Naive thymus-derived CD4-positive, alpha-beta T cell (primary cell): ENCODE measurements at regions not wholly inside any gene's neighbourhood (a gene's known extent, or its start where the extent isn't known, plus 50 kb on each side); places are given as distances from the start of the nearest gene placed in this dataset.

Experiments
- ATAC-seq: fragments of 150-1000 bp; cut with Tn5 transposase; 2 replicates; pipeline ENCODE4 v1.10.0; 2021; ENCODE audit warnings: mild to moderate bottlenecking, moderate library complexity
- CTCF ChIA-PET: fragments of 350-600 bp; sonication (Branson Sonifier 250); formaldehyde crosslinking; loops from one replicate; lab custom pipeline; 2021; ENCODE audit warnings: antibody characterized with exemption; lab: Charles Lee
- POLR2A ChIA-PET: fragments of 350-600 bp; sonication (Branson Sonifier 250); formaldehyde crosslinking; loops from one replicate; lab custom pipeline; 2021; ENCODE audit warnings: antibody characterized with exemption, inconsistent platforms; lab: Charles Lee
- DNase-seq, 9 donors: peaks; one replicate each; pipeline versions ENCODE4 v3.0.0 to v3.0.0-alpha.2; 2020 to 2022; ENCODE audit warnings: mixed read lengths in 1 of 9
- H3K27ac ChIP-seq: one replicate; pipeline ENCODE4 v1.7.0; 2013; ENCODE audit warnings: mild to moderate bottlenecking, low read depth, low read length, moderate library complexity
- H3K27me3 ChIP-seq, 2 donors: one replicate each; pipeline ENCODE4 v1.7.0; 2013; ENCODE audit warnings: low read length in 2 of 2, mild to moderate bottlenecking in 2 of 2, moderate library complexity in 2 of 2; ENCODE audit not compliant: control insufficient read depth in 2 of 2, insufficient read depth in 2 of 2
- H3K36me3 ChIP-seq, 3 experiments: 1 replicate in 2 of 3; 2 replicates in 1 of 3; pipeline ENCODE4 v1.7.0; 2013; ENCODE audit warnings: low read length in 3 of 3, mild to moderate bottlenecking in 3 of 3, moderate library complexity in 1 of 3; ENCODE audit not compliant: insufficient read depth in 3 of 3, control insufficient read depth in 2 of 3
- H3K4me1 ChIP-seq, 2 donors: one replicate each; pipeline ENCODE4 v1.7.0; 2013; ENCODE audit warnings: low read length in 2 of 2, mild to moderate bottlenecking in 2 of 2, moderate library complexity in 1 of 2; ENCODE audit not compliant: control insufficient read depth in 2 of 2, insufficient read depth in 2 of 2
- H3K4me3 ChIP-seq: 2 replicates; pipeline ENCODE4 v1.7.0; 2013; ENCODE audit warnings: mild to moderate bottlenecking, low read length
- H3K9me3 ChIP-seq, 3 experiments: 1 replicate in 2 of 3; 2 replicates in 1 of 3; pipeline ENCODE4 v1.7.0; 2013; ENCODE audit warnings: low read length in 3 of 3; ENCODE audit not compliant: control insufficient read depth in 2 of 3
- H3K27ac Mint-ChIP-seq, 9 donors: one replicate each; pipeline ENCODE4 v1.8.0; 2020 to 2022; ENCODE audit warnings: mixed read lengths in 9 of 9, mild to moderate bottlenecking in 8 of 9, moderate library complexity in 5 of 9, inconsistent platforms in 2 of 9
- H3K27me3 Mint-ChIP-seq, 5 donors: one replicate each; pipeline ENCODE4 v1.8.0; 2021 to 2022; ENCODE audit warnings: mixed read lengths in 5 of 5, mild to moderate bottlenecking in 1 of 5
- H3K36me3 Mint-ChIP-seq, 5 donors: one replicate each; pipeline ENCODE4 v1.8.0; 2020 to 2022; ENCODE audit warnings: mixed read lengths in 5 of 5, mild to moderate bottlenecking in 3 of 5, inconsistent platforms in 1 of 5
- H3K4me1 Mint-ChIP-seq, 7 donors: one replicate each; pipeline ENCODE4 v1.8.0; 2020 to 2022; ENCODE audit warnings: mixed read lengths in 7 of 7, mild to moderate bottlenecking in 3 of 7, inconsistent platforms in 1 of 7
- H3K4me3 Mint-ChIP-seq, 10 donors: one replicate each; pipeline ENCODE4 v1.8.0; 2020 to 2022; ENCODE audit warnings: mild to moderate bottlenecking in 10 of 10, mixed read lengths in 10 of 10, moderate library complexity in 6 of 10, inconsistent platforms in 2 of 10
- H3K9me3 Mint-ChIP-seq, 11 donors: one replicate each; pipeline ENCODE4 v1.8.0; 2020 to 2022; ENCODE audit warnings: mixed read lengths in 11 of 11, mild to moderate bottlenecking in 4 of 11, inconsistent platforms in 1 of 11, moderate library complexity in 1 of 11
- intact Hi-C, 2 donors: fragments of 100-400 bp; cut with micrococcal nuclease; formaldehyde crosslinking; loops; one replicate each; pipeline ENCODE4 v1.15.1; 2023

DNA sequence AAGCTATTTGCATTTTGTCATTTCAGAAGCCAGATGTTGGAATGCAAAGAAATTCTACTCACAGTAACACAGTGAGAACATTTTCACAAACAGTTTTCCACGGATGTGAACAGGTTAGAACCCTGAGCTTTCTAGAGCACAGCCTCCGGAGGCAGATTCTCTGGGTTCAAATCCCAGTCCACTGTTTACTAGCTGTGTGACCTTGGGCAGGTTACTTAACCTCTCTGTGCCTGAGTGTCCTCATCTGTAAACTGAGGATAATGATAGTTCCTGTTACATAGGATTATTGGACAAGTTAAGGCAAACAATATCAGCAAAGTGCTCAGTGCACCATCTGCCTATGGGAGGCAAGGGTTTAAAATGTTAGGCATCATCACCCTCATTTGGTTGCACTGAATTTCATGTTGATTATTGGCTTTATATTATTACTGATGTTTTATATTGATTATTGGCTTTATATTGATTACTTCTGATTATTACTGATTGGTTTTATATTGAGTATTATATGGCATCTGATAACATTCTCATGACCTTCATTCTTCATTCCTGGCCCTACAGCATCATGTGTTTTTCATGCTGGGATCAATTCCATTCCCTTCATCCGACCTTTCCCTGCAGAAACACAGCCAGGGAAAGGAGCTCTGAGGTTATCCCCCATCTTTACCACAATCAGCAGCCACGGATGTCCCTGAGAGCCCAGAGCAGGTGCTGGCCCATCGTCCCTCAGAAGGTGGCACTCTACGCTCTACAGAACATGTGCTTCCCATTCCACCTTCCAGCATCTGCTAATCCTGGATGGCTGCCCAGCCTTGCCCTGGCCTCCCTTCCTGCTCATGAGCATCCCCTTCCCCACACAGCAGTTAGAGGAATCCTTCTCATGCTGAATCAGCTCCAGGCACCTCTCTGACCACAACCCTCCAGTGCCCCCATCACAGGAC lies 283.1 kb downstream of the PREX1 start:
- DNase-seq (no peak), ATAC-seq (no peak)
- H3K27me3 Mint-ChIP-seq: peaks cover 5 to 47% (median 33%) of the 10 kb centered on the region in 5 donors
- Histone ChIP-seq H3K4me1 (no peaks in the 10 kb centered on the region), H3K9me3 (no peaks in the 10 kb centered on the region), H3K27me3 (no peaks in the 10 kb centered on the region), H3K4me3 (no peak overlapping the region), H3K27ac (no peak overlapping the region), H3K36me3 (no peaks in the 10 kb centered on the region)
- H3K4me3 Mint-ChIP-seq: no peak overlapping the region
- ChIA-PET CTCF (no interaction called here), POLR2A (no interaction called here)
- no peaks in the 10 kb centered on the region for H3K4me1 Mint-ChIP-seq
- peaks cover 0 to 4% (median 0%) of the 10 kb centered on the region in 5 donors for H3K36me3 Mint-ChIP-seq
- H3K9me3 Mint-ChIP-seq: peaks cover 0 to 8% (median 2%) of the 10 kb centered on the region in 11 donors
- intact Hi-C loops: no loop called here
- no peak overlapping the region for H3K27ac Mint-ChIP-seq

- Mint-ChIP-seq H3K9me3 (peaks cover 0 to 8% (median 2%) of the 10 kb centered on the region in 11 donors), H3K27ac (no peak overlapping the region), H3K4me3 (no peak overlapping the region), H3K27me3 (peaks cover 10 to 42% (median 33%) of the 10 kb centered on the region in 5 donors), H3K4me1 (no peaks in the 10 kb centered on the region), H3K36me3 (peaks cover 0 to 4% (median 0%) of the 10 kb centered on the region in 5 donors)
- no peak for DNase-seq
- H3K27me3 ChIP-seq: no peaks in the 10 kb centered on the region
- no peak overlapping the region for H3K4me3 ChIP-seq
- no peak for ATAC-seq
- no peaks in the 10 kb centered on the region for H3K4me1 ChIP-seq
- no peaks in the 10 kb centered on the region for H3K36me3 ChIP-seq
- no peak overlapping the region for H3K27ac ChIP-seq
- intact Hi-C loops: no loop called here
- ChIA-PET POLR2A (no interaction called here), CTCF (no interaction called here)
- H3K9me3 ChIP-seq: no peaks in the 10 kb centered on the region
Observed at GRCh38 chr20:48541581-48542071, 286.2 kb downstream of the PREX1 start.

DNA sequence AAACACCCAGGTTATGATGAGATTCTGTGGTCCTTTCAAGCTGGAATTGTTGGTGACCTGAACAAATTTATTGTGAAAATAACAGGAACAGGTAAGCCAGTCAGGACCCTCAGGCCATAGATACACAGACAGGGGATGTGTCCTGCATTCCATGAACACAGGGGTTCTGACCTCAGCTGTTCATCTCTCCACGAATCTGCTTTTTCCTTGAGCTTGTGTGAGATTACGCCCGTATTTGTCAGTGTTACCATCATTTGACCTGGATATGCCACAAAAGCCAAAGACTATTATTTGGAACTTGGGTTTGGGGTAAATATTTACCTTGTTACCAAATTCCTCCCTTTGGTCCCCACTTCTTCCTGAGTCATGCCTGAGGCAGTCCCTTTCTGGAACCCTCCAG lies 288.9 kb downstream of the PREX1 start:
- CTCF ChIA-PET: no interaction called here

DNA sequence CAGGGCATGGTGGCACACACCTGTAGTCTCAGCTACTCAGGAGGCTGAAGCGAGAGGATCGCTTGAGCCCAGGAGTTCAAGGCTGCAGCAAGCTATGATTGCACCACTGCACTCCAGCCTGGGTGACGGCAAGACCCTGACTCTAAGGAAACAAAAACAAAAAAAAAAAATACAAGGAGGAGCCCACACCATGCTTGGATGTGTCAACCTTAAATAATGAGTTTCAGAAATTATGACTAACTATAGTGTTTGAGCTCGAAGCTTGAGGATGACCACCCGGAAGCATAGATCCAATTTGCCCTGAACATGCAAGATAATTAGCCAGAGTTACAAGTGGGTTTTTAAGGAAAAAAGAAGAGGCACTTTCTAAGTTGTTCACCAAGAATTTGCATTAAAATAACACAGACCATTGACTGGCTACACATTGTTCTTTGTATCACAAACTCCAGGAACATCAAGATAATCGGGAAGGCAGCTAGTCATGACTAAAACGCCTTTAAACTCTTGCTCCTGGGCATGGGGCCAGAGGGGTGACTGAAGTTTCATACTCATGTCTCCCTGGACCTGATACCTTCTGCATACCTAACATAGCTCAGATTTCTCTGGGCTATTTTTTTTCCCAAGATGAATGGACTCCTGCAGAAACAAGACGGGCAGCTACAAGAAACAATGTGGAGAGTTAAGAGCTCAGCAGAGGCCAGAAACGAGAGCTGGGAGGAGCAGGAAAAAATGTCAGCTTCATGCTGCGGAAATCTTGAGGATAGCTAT lies 289.6 kb downstream of the PREX1 start:
- CTCF ChIA-PET: no interaction called here
- H3K4me3 Mint-ChIP-seq: no peak overlapping the region

More for the DNA sequence above, 288.9 kb downstream of the PREX1 start:
- Mint-ChIP-seq H3K4me1 (no peaks in the 10 kb centered on the region), H3K36me3 (peaks cover 0 to 4% (median 0%) of the 10 kb centered on the region in 5 donors), H3K4me3 (no peak overlapping the region), H3K27ac (no peak overlapping the region), H3K27me3 (peaks cover 12 to 27% (median 15%) of the 10 kb centered on the region in 5 donors), H3K9me3 (peaks cover 0 to 8% (median 2%) of the 10 kb centered on the region in 11 donors)
- POLR2A ChIA-PET: no interaction called here
- Histone ChIP-seq H3K27me3 (no peaks in the 10 kb centered on the region), H3K9me3 (no peaks in the 10 kb centered on the region), H3K4me3 (no peak overlapping the region), H3K36me3 (no peaks in the 10 kb centered on the region), H3K4me1 (no peaks in the 10 kb centered on the region), H3K27ac (no peak overlapping the region)
- DNase-seq (no peak), ATAC-seq (no peak)
- intact Hi-C loops: no loop called here

DNA sequence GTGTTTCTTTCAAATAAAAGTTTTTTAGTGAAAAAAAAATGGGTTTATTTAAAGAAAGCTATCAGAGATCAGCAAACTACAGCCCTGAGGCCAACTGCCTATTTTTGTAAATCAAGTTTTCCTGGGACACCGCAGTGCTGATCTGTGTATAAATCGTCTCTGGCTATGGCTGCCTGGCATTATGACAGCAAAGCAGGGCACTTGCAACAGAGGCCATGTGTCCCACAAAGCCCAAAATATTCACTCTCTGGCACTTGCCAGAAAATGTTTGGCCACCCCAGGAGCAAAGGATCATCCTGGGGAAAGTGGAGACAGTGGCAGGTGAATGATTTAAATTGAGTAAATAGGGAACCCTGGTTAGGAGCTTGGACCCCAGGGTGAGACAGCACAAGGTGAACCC lies 291.6 kb downstream of the PREX1 start:
- no peak overlapping the region for H3K4me3 ChIP-seq
- Mint-ChIP-seq H3K36me3 (no peaks in the 10 kb centered on the region), H3K27ac (no peak overlapping the region), H3K4me3 (no peak overlapping the region), H3K9me3 (peaks cover 0 to 3% (median 0%) of the 10 kb centered on the region in 11 donors), H3K4me1 (no peaks in the 10 kb centered on the region), H3K27me3 (peaks cover 0 to 11% (median 7%) of the 10 kb centered on the region in 5 donors)
- H3K9me3 ChIP-seq: no peaks in the 10 kb centered on the region
- H3K36me3 ChIP-seq: no peaks in the 10 kb centered on the region
- no peak overlapping the region for H3K27ac ChIP-seq
- CTCF ChIA-PET: no interaction called here
- no peaks in the 10 kb centered on the region for H3K27me3 ChIP-seq
- POLR2A ChIA-PET: no interaction called here
- DNase-seq (no peak), ATAC-seq (no peak)
- H3K4me1 ChIP-seq: no peaks in the 10 kb centered on the region
- intact Hi-C loops: no loop called here

More for the DNA sequence above, 289.6 kb downstream of the PREX1 start:
- H3K27ac ChIP-seq: no peak overlapping the region
- Mint-ChIP-seq H3K4me1 (no peaks in the 10 kb centered on the region), H3K27ac (no peak overlapping the region), H3K9me3 (peaks cover 0 to 8% (median 2%) of the 10 kb centered on the region in 11 donors), H3K27me3 (peaks cover 11 to 22% (median 14%) of the 10 kb centered on the region in 5 donors), H3K36me3 (peaks cover 0 to 4% (median 0%) of the 10 kb centered on the region in 5 donors)
- no peaks in the 10 kb centered on the region for H3K4me1 ChIP-seq
- H3K36me3 ChIP-seq: no peaks in the 10 kb centered on the region
- POLR2A ChIA-PET: no interaction called here
- no peaks in the 10 kb centered on the region for H3K27me3 ChIP-seq
- no peaks in the 10 kb centered on the region for H3K9me3 ChIP-seq
- ATAC-seq (no peak), DNase-seq (no peak)
- H3K4me3 ChIP-seq: no peak overlapping the region
- intact Hi-C loops: no loop called here

GRCh38 chr20:48535556-48535955 lies 292.2 kb downstream of the PREX1 start:
- no peaks in the 10 kb centered on the region for H3K36me3 Mint-ChIP-seq
- Histone ChIP-seq H3K4me1 (no peaks in the 10 kb centered on the region), H3K27ac (no peak overlapping the region), H3K4me3 (no peak overlapping the region), H3K27me3 (no peaks in the 10 kb centered on the region), H3K9me3 (no peaks in the 10 kb centered on the region), H3K36me3 (no peaks in the 10 kb centered on the region)
- H3K27ac Mint-ChIP-seq: no peak overlapping the region
- POLR2A ChIA-PET: no interaction called here
- DNase-seq: no peak
- CTCF ChIA-PET: no interaction called here
- intact Hi-C loops: no loop called here
- peaks cover 0 to 3% (median 0%) of the 10 kb centered on the region in 11 donors for H3K9me3 Mint-ChIP-seq
- no peak overlapping the region for H3K4me3 Mint-ChIP-seq
- H3K4me1 Mint-ChIP-seq: peaks cover 0 to 3% (median 0%) of the 10 kb centered on the region in 7 donors
- ATAC-seq: no peak
- peaks cover 0 to 13% (median 6%) of the 10 kb centered on the region in 5 donors for H3K27me3 Mint-ChIP-seq
